Heart right ventricle (tissue), 16 donors: ENCODE measurements at regions not wholly inside any gene's neighbourhood (a gene's known extent, or its start where the extent isn't known, plus 50 kb on each side); places are given as distances from the start of the nearest gene placed in this dataset.
"Not testable (repeated sequence)": the region's sequence is repeated elsewhere in the genome, so short reads cannot be mapped to it uniquely, and the experiment has no call there.

ENCODE experiments used
- ATAC-seq, 8 donors: fragments of 200-7000 bp; cut with Tn5 transposase; one replicate each; pipeline ENCODE4 v1.9.1; 2020; ENCODE audit warnings: mild to moderate bottlenecking in 8 of 8, moderate library complexity in 8 of 8, moderate number of reproducible peaks in 1 of 8
- DNase-seq, 2 donors: peaks; one replicate each; pipeline ENCODE4 v3.0.0-alpha.2; 2020
- H3K27ac ChIP-seq, 10 donors: fragments of 200-600 bp; sonication (generic) in 2 of 10; one replicate each; pipeline versions ENCODE4 v1.5.0 to v1.8.0; 2020 to 2022; ENCODE audit warnings: mild to moderate bottlenecking in 3 of 10
- H3K27me3 ChIP-seq, 7 donors: fragments of 200-600 bp; one replicate each; pipeline ENCODE4 v1.8.0; 2021 to 2022; ENCODE audit warnings: mild to moderate bottlenecking in 2 of 7
- H3K36me3 ChIP-seq, 9 donors: fragments of 200-600 bp; sonication (generic) in 1 of 9; one replicate each; pipeline versions ENCODE4 v1.5.0 to v1.8.0; 2020 to 2022; ENCODE audit warnings: mild to moderate bottlenecking in 2 of 9
- H3K4me1 ChIP-seq, 9 donors: fragments of 200-600 bp; sonication (generic) in 1 of 9; one replicate each; pipeline versions ENCODE4 v1.5.0 to v1.8.0; 2020 to 2022; ENCODE audit warnings: mild to moderate bottlenecking in 4 of 9
- H3K4me3 ChIP-seq, 10 donors: fragments of 200-600 bp; sonication (generic) in 2 of 10; one replicate each; pipeline versions ENCODE4 v1.5.0 to v1.8.0; 2020 to 2022; ENCODE audit warnings: mild to moderate bottlenecking in 7 of 10, moderate library complexity in 2 of 10
- H3K9me3 ChIP-seq, 11 donors: fragments of 200-600 bp in 10 of 11; sonication (generic) in 2 of 11; one replicate each; pipeline versions ENCODE4 v1.5.0 to v1.8.0; 2013 to 2022; ENCODE audit warnings: mild to moderate bottlenecking in 2 of 11, control low read depth in 1 of 11, moderate library complexity in 1 of 11
- WGBS, 2 donors: extraction: QIAGEN DNeasy Blood & Tissue Kit; methylation state at CpG; one replicate each; pipeline ENCODE4 v1.1.7; 2013; ENCODE audit warnings: inconsistent platforms in 1 of 2; 5-methylcytosine and 5-hydroxymethylcytosine counted together
- intact Hi-C, 10 donors: fragments of 100-400 bp; cut with DNase I; formaldehyde crosslinking; loops; one replicate each; pipeline versions ENCODE4 v1.11.1 to v1.14.2; 2022
- TF ChIP-seq, protein P1 (sequence below), 9 donors: fragments of 200-600 bp; sonication (generic) in 2 of 9; IDR thresholded peaks; one replicate each; pipeline versions ENCODE4 v1.5.0 to v1.8.0; 2021 to 2022; ENCODE audit warnings: antibody characterized with exemption in 9 of 9, mild to moderate bottlenecking in 5 of 9, moderate library complexity in 1 of 9
- donor health status: Arrhythmogenic right ventricular cardiomyopathy.
- donor health status: ischemic (EF 13 %, LVEDD 7.1; RV severe dilation, severe dysfunction).
- donor health status: healthy with polysubstance abuse.
- donor health status: DM: no; HTN: yes; CAD: no.
- donor health status: DM: no; HTN: no; CAD: no.
- donor health status: ischemic (EF 25% LVEDD 6.9; RV normal size, moderate dysfunction).
- donor health status: ischemic (EF 25% LVEDD 5.7; RV mildly dilated, moderate dysfunction).
- donor health status: healthy.
- donor health status: DM: yes; HTN: yes; CAD: no.
- donor health status: Ischemic cardiomyopathy.
- donor health status: ischemic (EF 35%, LVEDD 5.7; RV mildly dilated, moderate dysfunction).
- donor health status: nonischemic (EF 11% LVEDD 7.7; RV severe dilation, severe dysfunction).
- donor health status: DM: yes; HTN: yes; CAD: no.
- donor health status: PGD.
- donor health status: ischemic (EF 29% LVEDD 5.4; RV normal size, mild dysfunction).
- donor health status: nonischemic (EF 23%, LVEDD 6.1; RV moderate dilation, normal function).

DNA sequence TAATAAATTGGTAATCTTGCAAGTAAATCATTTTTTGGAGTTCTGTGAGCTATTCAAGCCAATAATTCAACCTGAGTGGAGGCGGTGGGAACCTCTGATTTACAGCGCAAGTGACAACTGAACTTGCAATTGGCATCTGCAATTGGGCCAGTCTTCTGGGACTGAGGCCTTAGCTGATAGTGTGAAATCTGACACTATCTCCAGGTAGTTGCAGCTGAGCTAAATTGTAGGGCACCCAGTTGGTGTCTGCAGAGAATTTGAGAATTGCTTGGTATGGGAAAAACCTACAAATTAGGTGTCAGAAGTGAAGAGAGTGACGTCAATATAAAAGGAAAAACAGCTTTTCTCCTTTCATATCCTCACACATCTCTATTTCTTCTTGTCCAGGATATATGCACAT, 1633.6 kb upstream of the GOT2 start:
- no peaks in the 10 kb centered on the region for H3K4me1 ChIP-seq
- intact Hi-C loops, result no loop called here
- DNase-seq (no peak), ATAC-seq (no peak)
- WGBS, 2 donors, result 64 to 68% methylated on average over 3 of the region's 3 CpGs
- no peak overlapping the region for H3K4me3 ChIP-seq
- H3K36me3 ChIP-seq, result no peaks in the 10 kb centered on the region
- H3K9me3 ChIP-seq, result peaks cover 0 to 4% (median 0%) of the 10 kb centered on the region in 11 donors
- TF ChIP-seq, protein P1, sequence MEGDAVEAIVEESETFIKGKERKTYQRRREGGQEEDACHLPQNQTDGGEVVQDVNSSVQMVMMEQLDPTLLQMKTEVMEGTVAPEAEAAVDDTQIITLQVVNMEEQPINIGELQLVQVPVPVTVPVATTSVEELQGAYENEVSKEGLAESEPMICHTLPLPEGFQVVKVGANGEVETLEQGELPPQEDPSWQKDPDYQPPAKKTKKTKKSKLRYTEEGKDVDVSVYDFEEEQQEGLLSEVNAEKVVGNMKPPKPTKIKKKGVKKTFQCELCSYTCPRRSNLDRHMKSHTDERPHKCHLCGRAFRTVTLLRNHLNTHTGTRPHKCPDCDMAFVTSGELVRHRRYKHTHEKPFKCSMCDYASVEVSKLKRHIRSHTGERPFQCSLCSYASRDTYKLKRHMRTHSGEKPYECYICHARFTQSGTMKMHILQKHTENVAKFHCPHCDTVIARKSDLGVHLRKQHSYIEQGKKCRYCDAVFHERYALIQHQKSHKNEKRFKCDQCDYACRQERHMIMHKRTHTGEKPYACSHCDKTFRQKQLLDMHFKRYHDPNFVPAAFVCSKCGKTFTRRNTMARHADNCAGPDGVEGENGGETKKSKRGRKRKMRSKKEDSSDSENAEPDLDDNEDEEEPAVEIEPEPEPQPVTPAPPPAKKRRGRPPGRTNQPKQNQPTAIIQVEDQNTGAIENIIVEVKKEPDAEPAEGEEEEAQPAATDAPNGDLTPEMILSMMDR (IDR thresholded peaks at IDR 0.05), result no peak
- no peaks in the 10 kb centered on the region for H3K27me3 ChIP-seq
- no peak overlapping the region for H3K27ac ChIP-seq

DNA sequence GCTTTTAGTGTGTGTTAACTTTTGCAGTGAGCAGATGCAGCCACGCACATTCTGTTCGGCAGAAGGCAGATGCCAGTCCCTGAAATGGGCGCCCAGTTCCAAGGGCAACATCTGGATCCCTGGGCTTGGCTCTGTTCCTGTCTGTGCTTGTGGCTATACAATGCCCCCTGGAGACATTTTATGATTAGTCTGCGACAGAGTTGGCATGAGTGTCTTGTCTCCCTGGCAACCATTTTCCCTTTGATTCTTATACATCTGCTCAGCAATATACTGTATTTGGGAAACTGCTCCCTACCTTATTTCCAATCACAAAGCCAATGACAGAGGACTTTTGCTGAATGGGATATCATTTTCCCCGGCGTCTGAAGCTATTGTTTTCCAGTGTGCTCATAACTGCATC, 1629.5 kb upstream of the GOT2 start:
- Histone ChIP-seq H3K4me3 (no peak overlapping the region), H3K36me3 (no peaks in the 10 kb centered on the region), H3K27ac (no peak overlapping the region), H3K27me3 (no peaks in the 10 kb centered on the region), H3K9me3 (peaks cover 0 to 3% (median 0%) of the 10 kb centered on the region in 11 donors), H3K4me1 (no peaks in the 10 kb centered on the region)
- ATAC-seq, result no peak
- intact Hi-C loops, result no loop called here
- 85 to 88% methylated on average over 6 of the region's 6 CpGs for WGBS, 2 donors
- DNase-seq, result no peak
- TF ChIP-seq, protein P1 (IDR thresholded peaks at IDR 0.05), result no peak

DNA sequence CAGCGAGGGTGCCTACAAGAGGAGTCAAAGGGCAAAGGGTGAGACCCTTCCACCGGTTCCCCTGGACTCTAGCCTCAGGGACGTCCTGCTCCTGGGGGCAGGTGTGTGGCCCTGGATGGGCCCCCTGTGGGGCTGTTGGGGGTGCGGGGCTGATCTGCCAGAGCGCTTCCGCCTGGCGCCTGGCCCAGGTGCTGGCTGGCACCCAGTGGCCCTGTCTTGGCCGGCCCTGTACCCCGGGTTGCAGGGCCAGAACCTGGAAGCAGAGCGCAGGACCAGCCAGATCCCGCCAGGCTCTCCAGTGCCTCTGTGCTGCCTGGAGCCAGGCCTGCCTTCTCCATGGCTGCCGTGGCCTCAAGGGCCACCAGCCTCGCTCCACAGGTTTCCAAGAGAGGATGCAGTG, 1625.8 kb upstream of the GOT2 start:
- WGBS, 2 donors, result 96% methylated on average over 13 of the region's 13 CpGs
- H3K27ac ChIP-seq, H3K4me3 ChIP-seq, intact Hi-C loops, DNase-seq, H3K36me3 ChIP-seq, H3K9me3 ChIP-seq, ATAC-seq, H3K27me3 ChIP-seq, H3K4me1 ChIP-seq: not testable (repeated sequence)

DNA sequence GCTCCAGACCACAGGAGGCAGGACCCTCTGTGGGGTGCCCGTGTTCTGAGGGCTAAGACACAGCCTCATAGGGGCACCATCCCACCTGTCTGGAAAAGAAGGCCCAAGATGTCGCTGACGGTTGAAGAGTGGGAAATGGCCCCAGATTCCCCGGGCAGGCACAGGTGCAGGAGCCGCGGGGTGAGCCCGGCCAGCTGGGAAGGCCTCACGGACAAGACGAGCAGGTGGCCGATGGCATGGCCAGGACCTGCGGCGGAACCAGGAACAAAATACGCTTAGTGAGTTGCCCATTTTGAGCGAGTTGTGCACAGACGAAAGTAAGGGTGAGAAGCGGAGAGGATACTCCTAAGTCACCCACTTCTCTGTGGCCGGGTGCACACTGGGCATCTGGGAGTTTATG, 1625.3 kb upstream of the GOT2 start:
- intact Hi-C loops, H3K4me1 ChIP-seq, H3K27ac ChIP-seq, DNase-seq, H3K4me3 ChIP-seq, H3K36me3 ChIP-seq, ATAC-seq, H3K9me3 ChIP-seq, H3K27me3 ChIP-seq: not testable (repeated sequence)
- 92 to 94% methylated on average over 17 of the region's 17 CpGs for WGBS, 2 donors

DNA sequence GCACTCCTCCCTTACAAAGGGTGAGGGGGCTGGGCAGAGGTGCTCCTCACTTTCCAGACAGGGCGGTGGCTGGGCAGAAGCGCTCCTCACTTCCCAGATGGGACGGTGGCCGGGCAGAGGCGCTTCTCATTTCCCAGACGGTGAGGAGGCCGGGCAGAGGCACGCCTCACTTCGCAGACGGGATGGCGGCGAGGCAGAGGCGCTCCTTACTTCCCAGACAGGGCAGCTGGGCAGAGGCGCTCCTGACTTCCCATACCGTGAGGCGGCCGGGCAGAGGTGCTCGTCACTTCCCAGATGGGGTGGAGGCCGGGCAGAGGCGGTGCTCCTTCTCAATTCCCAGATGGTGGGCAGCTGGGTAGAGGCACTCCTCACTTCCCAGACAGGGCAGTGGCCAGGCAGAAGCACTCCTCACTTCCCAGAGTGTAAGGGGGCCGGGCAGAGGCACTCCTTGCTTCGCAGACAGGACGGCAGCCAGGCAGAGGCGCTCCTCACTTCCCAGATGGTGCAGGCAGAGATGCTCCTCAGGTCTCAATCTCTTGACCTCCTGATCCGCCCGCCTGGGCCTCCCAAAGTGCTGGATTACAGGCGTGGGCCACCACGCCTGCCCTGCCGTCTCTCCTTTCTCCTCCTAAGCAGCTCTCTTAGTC, 1623.9 kb upstream of the GOT2 start:
- H3K27ac ChIP-seq, H3K4me3 ChIP-seq, intact Hi-C loops, DNase-seq, H3K27me3 ChIP-seq, H3K4me1 ChIP-seq, ATAC-seq, H3K9me3 ChIP-seq, H3K36me3 ChIP-seq: not testable (repeated sequence)
- 89 to 92% methylated on average over 29 of the region's 29 CpGs for WGBS, 2 donors

DNA sequence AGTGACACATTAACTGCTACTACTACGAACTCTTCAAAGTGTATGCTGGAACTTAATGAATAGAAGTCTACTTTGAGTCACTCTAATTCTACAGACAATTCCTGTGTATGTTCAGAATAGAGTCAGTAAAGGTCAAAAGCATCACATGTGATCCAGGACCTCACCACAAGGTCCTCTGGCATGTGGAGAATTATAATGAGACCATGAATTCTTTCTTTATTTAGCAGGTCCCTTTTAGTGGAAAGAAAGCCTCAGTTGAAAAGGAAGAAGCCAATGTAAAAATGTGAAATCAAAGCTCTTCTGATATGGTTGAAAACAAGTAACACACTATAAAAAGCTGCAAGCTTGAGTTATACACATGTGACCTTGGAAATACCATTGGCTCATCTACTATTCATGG, 1612.1 kb upstream of the GOT2 start:
- 82 to 87% methylated on average over 1 of the region's 1 CpG for WGBS, 2 donors
- no peaks in the 10 kb centered on the region for H3K4me1 ChIP-seq
- no peak overlapping the region for H3K27ac ChIP-seq
- no peak for ATAC-seq
- TF ChIP-seq, protein P1 (IDR thresholded peaks at IDR 0.05), result no peak
- H3K4me3 ChIP-seq, result no peak overlapping the region
- intact Hi-C loops, result no loop called here
- no peaks in the 10 kb centered on the region for H3K27me3 ChIP-seq
- peaks cover 0 to 5% (median 0%) of the 10 kb centered on the region in 11 donors for H3K9me3 ChIP-seq
- no peaks in the 10 kb centered on the region for H3K36me3 ChIP-seq
- no peak for DNase-seq
